ENCODE measurements at regions not wholly inside any gene's neighbourhood (a gene's known extent, or its start where the extent isn't known, plus 50 kb on each side); places are given as distances from the start of the nearest gene placed in this dataset.

DNA sequence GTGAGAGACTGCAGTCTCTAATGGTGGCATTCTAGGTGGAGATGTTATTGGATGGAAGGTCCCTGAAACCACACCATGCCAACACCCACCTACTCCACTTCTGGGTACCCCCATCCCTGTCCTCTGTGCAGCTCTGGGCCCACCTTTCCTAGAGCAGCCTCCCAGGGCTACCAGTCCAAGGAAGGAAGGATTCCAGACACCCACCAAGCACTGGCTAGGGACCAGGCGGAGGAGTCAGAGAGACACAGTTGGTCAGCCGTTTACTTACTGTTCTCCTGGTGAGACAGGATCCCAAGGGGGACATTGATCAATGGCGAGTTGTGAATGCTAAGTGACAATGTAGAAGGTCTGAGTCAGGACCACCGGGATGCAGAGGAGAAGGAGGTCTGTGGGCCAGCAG is 151.6 kb downstream of the TTC32 start:
- H2AK5ac ChIP-seq (ENCODE audit: insufficient read length, low read length), result no peak overlapping the region
- H3T11ph ChIP-seq (ENCODE audit: low read length), result no peak overlapping the region
- Mint-ChIP-seq H3K9me3 (no peaks in the 10 kb centered on the region), H3K27ac (no peak overlapping the region), H3K4me1 (peaks cover 0 to 3% of the 10 kb centered on the region in 2 experiments; a peak in 1 of 4 replicates), H3K27me3 (ENCODE audit: low read depth) (peaks cover 1% of the 10 kb centered on the region), H3K4me3 (no peak overlapping the region), H3K36me3 (ENCODE audit: insufficient read depth in 1 of 3, low read depth in 3 of 3) (no peaks in the 10 kb centered on the region)
- no peak overlapping the region for H2BK20ac ChIP-seq (ENCODE audit: low read depth, low read length, poor library complexity, severe bottlenecking)
- H3K27ac ChIP-seq (ENCODE audit: insufficient read length, low read depth, low read length), result no peak overlapping the region
- TF ChIP-seq, protein P1, sequence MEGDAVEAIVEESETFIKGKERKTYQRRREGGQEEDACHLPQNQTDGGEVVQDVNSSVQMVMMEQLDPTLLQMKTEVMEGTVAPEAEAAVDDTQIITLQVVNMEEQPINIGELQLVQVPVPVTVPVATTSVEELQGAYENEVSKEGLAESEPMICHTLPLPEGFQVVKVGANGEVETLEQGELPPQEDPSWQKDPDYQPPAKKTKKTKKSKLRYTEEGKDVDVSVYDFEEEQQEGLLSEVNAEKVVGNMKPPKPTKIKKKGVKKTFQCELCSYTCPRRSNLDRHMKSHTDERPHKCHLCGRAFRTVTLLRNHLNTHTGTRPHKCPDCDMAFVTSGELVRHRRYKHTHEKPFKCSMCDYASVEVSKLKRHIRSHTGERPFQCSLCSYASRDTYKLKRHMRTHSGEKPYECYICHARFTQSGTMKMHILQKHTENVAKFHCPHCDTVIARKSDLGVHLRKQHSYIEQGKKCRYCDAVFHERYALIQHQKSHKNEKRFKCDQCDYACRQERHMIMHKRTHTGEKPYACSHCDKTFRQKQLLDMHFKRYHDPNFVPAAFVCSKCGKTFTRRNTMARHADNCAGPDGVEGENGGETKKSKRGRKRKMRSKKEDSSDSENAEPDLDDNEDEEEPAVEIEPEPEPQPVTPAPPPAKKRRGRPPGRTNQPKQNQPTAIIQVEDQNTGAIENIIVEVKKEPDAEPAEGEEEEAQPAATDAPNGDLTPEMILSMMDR (conservative IDR thresholded peaks at IDR 0.05), result no peak
- no peaks in the 10 kb centered on the region for H3K79me1 ChIP-seq (ENCODE audit: insufficient read depth, low read depth, low read length, poor library complexity, severe bottlenecking)
- H2BK12ac ChIP-seq (ENCODE audit: insufficient read length, low read depth, low read length), result no peak overlapping the region
- no peak overlapping the region for H4K8ac ChIP-seq (replicated peaks; ENCODE audit: insufficient read length, low read depth, low read length)
- no peak overlapping the region; the same call in 1 of the 2 replicates for H3K14ac ChIP-seq (ENCODE audit: insufficient read depth, low read length)
- no peaks in the 10 kb centered on the region for H3K79me2 ChIP-seq (ENCODE audit: insufficient read depth, low read length)
- no peak for DNase-seq
- no peaks in the 10 kb centered on the region for H3K27me3 ChIP-seq (ENCODE audit: insufficient read depth, low read length)
- no peak overlapping the region for H2AFZ ChIP-seq (ENCODE audit: low read length)
- H2BK15ac ChIP-seq (ENCODE audit: low read depth, low read length), result no peak overlapping the region
- no peak overlapping the region for H3K4ac ChIP-seq (ENCODE audit: low read depth, low read length)
- H4K20me1 ChIP-seq (ENCODE audit: control insufficient read depth, insufficient read depth, insufficient read length), result no peaks in the 10 kb centered on the region
- no peaks in the 10 kb centered on the region for H3K23me2 ChIP-seq (ENCODE audit: insufficient read length, low read depth, low read length, poor library complexity, severe bottlenecking)
- H4K5ac ChIP-seq (ENCODE audit: insufficient read length, low read depth, low read length), result no peak overlapping the region
- no peak overlapping the region for H2BK120ac ChIP-seq (ENCODE audit: low read depth, low read length, poor library complexity, severe bottlenecking)
- H3K9me3 ChIP-seq (ENCODE audit: control insufficient read depth, low read depth, low read length), result no peaks in the 10 kb centered on the region
- H3K9ac ChIP-seq (ENCODE audit: extremely low read depth, insufficient read length, low read length), result no peak overlapping the region
- H3K4me1 ChIP-seq (ENCODE audit: insufficient read depth, low read length), result no peaks in the 10 kb centered on the region
- H3K18ac ChIP-seq (ENCODE audit: insufficient read length, low read depth, low read length), result no peak overlapping the region
- H2BK5ac ChIP-seq (ENCODE audit: insufficient read length, low read length), result no peak overlapping the region
- WGBS (ENCODE audit: extremely low coverage, insufficient read length, low lambda C conversion rate), result no CpG with 5 or more reads among the region's 4 CpGs
- no peak overlapping the region for H3K4me2 ChIP-seq (ENCODE audit: insufficient read depth, insufficient read length, low read length)
- no peak overlapping the region for H3K56ac ChIP-seq (ENCODE audit: insufficient read length, low read depth, low read length)
- no peak overlapping the region for H3K23ac ChIP-seq (ENCODE audit: insufficient read length, low read depth, low read length)
- no peak overlapping the region for H4K91ac ChIP-seq (ENCODE audit: insufficient read length, low read depth, low read length)

Data from H9 (cell line).